NCI-H1417 (cell line): ENCODE measurements at regions not wholly inside any gene's neighbourhood (a gene's known extent, or its start where the extent isn't known, plus 50 kb on each side); places are given as distances from the start of the nearest gene placed in this dataset.

Experiments
- DNase-seq, 3 experiments: peaks; one replicate each; lab custom pipeline; 2025; lab: John Stamatoyannopoulos, UW

DNA sequence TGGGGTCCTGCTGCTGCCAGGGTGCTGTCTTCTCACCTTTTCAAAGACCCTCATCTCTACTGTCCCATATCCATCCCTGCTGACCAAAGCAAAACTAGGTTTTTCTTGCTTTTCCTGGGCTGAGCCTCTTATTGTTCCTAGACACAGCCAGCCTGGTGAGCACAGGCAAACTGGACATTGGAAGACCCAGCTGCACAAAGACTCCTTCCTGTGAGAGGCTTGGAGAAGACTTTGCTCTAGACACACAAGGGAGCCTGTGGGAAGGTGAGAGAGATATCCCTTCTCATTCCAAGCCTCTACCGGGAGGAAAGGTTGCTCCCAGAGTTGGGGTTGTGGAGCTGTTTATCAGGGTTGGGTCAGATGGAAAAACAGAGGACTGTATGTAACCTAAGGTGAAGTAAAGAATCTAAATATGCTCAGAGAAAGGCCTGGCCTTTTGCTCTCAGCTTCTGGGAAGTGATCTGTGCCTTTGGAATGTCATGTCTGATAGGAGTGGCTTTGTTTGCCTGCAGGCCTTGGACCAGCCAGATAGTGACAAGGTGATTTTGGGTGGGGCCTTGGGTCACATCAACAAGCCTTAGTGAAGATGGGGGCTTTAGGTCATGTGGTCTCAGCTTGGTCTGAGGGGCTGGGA, 87.6 kb upstream of the RUNX1 start:
- no peak for DNase-seq

DNA sequence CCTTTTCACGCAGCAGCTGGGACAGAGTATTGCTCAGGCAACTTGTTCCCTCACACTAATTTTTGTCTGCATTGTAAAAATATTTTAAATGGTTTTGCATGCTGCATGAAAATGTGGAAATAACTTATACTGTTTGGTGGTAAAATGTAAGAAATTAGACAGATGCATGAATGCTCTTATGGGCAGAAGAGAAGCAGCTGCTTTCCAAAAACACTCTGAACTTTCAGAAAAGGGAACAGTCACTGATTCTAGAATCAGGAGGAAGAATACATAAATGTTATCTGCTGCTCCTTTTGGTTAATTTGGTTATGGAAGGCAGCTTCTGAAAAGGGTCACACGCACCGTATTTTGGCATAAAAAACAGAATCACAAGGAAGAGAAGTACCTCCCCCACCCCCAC, 87.0 kb upstream of the RUNX1 start:
- DNase-seq, result no peak

DNA sequence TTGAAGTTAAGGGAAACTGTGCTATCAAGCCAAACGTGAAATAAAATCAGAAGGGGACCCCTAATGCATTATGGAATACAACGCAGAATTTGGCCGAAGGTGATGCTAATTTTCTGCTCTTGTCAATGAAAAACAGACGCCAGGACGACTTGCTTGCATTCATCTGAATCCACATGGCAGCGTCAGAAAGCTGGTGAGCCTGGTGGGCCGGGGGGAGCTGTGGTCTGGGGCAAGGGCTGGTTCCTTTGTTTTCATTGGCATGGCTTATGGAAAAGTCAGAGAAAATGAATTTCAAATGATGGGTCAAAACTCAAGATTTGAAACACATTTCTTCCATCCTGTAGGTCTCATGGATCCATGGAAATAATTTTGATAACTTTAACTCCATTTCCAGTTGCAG, 86.4 kb upstream of the RUNX1 start:
- DNase-seq, result no peak

DNA sequence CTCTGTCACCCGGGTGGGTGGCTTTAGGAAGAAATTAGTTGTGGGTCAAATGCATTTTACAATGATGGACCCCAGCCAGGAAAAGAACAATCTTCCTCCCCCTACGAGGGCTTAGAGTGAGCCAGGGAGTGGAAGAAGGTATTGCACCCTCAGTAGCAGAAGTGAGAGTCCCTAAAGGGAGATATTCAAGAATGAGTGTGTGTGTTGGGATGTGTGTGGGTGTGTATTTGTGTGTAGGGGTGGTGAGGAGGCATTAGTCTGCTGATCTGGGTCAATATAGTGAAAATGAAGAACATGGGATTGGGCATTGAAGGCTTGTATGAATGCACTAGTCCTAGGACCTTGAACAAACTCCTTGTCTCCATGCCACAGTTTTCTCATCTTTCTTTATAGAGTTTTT, 85.2 kb upstream of the RUNX1 start:
- no peak for DNase-seq

DNA sequence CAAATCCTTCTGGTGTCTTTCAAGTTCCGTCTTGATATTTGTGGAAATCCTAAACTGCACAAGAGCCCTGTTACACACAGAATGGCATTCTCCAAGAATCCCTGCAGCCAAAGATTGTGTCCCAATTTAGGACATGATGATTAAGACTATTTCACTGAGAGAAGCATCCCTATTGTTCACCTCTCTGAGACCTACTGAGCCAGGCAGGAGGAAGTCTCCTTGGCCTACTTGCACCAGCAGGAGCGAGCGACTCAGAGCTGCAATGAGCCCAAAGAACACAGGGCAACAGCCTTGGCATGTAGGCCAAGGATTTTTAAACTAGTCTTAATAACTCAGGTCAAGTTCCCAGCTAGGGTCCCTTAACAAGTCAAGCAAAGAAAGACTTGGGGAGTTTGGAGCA, 79.4 kb upstream of the RUNX1 start:
- no peak for DNase-seq

DNA sequence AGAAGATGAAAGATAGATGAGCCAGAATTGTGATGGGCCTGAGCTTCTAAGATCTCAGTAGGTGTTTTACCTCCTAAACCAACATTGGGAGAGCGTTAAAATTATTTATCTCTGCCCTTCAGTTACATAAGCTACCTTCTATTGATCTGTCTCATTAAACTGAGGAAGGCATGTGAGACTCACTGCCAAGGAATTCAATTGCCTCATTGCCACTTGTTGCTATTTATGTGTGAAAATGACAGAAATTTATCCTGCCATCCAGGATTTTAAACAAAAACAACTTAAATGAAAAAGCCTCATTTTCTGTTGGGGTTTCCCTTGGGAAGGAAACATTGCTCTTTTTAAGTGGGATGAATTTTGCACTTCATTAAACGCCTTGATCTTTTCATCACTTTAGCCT, 78.7 kb upstream of the RUNX1 start:
- DNase-seq, result no peak

DNA sequence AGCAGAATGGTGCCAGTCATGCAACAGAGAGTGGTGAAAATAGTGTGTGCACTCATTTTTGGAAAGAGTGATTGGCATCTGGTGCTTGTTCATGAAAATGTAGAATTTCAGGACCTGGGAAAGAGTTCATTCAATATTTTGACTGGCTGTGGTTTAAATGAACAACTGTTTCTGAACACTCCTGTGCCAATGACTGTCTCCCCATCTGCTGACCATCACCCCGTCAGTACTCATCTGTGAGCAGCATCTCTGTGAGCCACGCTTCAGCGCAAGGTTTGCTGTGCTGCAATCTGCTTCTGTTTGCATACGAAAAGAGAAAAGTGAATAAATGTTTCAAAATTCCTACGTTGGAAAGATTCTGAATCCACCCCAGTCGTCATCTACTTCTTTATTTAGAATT, 77.9 kb upstream of the RUNX1 start:
- no peak for DNase-seq

DNA sequence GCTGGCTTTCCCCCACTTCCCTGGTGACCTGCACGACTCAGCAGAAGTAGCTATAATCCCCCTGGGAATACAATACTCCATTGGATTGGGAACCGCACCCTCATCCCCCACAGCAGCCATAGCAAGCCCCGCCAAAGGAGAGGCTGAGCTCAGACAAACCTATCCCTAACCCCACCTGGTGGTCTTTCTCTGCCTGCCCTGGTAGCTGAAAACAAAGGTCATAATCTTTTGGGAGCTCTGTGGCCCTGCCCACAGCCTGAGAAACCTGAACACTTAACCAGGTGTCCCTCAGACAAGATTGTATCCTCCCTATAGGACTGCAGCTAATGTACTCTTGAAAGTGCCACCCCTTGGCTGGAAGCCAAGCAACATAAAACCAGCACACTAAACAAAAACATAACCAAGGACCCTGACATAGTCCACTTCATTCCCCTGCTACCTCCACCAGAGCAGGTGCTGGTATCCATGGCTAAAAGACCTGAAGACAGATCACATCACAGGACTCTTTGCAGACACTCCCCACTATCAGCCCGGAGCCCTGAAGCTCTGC, 71.6 kb upstream of the RUNX1 start:
- DNase-seq, result peak; percentile 50 to 96 (median 84)

DNA sequence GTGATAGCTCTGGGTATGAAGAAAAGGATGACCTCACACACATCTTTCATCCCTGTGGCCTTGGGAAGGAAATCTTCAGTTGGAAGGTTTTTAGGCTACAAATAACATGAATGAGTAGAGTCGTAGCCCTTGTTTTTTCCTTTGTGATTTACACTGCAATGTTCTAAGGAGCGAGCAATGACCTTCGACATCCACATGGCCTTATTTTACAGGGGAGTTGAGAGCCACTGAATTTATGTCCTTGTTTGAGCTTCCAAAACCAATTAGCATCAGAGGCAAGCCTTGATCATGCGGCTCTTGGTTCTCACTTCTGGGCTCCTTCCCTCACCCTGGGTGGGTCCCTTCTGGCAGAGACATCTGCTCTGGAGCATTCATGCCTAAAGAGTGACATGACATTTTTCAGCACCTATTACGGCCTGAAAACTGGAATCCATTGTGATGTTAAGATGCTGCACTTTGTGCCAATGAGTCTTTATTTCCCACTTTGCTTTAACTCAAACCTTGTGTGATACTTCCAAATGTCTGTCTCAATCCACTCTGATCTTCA, 70.5 kb upstream of the RUNX1 start:
- no peak for DNase-seq

DNA sequence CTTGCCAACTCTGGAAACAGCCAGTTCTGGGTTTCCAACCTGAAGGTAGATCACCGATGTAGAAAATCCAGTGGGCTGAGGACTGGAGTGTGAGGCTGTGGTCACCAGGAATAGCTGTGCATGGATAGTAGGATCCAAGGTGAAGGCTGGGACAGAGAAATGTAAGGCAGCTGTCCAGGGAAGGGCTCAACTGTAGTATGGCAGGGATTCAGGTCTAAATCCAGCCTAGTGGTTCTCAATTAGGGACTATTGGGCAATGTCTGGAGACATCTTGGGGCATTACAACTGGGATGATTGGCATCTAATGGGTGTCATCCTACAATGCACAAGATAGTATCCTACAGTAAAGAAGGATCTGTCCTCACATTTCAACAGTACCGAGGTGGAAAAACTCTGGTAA, 67.7 kb upstream of the RUNX1 start:
- DNase-seq, result no peak

DNA sequence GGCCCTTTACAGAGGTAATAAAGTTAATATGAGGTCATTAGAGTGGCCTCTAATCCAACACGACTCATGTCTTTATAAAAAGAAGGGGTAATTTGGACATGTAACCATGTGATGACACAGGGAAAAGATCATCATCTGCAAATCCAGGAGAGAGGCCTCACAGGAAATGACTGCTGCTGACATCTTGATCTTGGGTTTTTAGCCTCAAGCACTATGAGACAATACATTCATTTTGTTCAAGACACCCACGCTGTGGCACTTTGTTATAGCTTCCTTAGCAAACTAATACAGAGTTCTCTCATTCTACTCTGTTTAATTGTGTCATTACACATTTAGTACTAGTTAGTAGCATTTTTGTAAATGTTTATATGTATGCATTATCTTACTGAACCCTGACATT, 64.0 kb upstream of the RUNX1 start:
- DNase-seq, result no peak

DNA sequence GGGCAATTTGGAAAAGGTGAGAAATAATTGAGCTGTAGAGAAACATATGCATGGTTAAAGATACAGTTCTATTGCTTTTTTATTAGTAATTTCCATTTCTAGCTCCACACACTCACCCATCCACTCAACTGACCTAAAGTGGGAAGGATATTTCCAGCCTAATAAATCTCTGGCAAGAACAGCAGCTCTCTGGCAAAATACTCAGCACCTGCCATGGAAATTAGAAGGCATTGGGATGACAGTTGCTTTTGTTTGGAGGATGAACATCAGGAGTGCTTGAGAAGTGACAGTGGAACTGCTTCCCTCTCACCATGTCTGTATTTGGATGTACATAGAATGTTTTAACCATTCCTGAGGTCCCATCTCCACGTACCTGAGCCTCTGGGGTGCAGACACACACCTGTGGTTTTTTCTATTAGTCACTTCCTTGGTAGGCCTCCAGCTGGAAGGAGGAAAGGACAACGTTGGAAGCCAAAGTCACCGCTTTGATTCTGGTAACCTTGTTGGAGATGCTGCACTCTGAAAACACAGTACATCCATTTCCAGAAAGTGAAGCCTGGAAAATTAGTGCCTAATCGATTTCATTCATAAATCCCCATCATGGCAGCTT, 62.3 kb upstream of the RUNX1 start:
- peak in 1 of 3 experiments; percentile 76 for DNase-seq

DNA sequence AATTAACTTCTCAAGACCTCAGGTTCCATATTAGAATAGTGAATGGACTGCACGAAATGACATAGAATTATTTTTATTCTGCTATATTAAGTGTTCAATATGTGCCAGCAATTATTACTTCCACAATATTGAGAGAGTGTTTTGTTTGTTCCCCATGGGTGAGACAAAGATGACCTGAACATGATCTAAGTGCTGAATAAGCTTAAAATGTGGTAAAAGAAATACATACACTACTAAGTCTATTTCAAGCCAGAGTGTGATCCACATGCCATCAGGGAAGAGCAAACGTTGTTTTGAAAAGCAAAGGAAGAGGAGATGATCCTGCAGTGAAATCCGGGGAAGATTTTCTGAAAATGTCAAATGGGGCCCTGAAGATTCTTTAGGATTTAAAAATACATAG, 59.8 kb upstream of the RUNX1 start:
- DNase-seq, result no peak

DNA sequence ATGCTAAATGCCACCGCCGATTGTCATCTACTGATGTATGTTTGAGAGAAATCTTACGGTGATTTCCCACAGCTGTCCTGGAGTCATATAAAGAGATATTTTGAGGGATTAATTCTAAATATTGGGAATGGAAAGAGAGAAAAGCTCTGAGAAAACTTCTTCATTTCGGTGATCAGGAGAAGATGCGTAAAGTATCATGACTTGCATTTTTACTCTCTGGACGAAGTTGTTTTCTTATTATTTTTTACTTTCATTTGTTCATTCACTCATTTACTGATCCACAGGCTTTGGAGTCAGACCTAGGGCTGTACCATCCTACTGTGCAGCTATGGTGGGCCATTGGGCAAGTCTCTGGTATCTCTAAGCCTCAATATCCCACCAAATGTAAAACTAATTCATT, 58.4 kb upstream of the RUNX1 start:
- DNase-seq, result no peak

DNA sequence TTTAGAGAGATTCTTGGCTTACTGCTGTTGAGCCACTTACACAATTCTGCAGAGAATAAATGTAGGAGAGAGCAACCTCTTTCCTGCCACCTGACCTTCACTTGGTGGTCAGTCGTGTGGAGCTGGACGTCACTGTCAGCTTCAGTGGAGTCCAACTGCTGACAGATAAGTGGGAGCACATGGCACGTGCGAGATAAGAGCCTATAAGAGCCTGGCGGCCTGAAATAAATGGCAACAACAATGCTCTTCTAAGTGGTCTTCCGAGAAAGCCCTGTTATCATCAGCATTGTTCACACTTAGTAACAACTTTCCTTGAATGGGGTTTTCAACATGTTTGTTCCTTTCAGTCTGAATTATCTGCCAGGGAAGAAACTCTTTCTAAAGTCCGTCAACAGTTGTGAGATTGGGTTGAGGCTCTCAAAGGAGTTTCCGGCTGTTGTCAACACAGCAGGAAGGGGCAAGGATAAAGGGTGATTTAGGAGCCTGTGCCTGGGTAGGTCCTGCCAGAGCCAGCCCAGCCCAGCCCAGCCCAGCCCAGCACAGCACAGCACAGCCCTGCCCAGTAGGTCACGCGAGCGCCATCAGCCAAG, 57.2 kb upstream of the RUNX1 start:
- no peak for DNase-seq

DNA sequence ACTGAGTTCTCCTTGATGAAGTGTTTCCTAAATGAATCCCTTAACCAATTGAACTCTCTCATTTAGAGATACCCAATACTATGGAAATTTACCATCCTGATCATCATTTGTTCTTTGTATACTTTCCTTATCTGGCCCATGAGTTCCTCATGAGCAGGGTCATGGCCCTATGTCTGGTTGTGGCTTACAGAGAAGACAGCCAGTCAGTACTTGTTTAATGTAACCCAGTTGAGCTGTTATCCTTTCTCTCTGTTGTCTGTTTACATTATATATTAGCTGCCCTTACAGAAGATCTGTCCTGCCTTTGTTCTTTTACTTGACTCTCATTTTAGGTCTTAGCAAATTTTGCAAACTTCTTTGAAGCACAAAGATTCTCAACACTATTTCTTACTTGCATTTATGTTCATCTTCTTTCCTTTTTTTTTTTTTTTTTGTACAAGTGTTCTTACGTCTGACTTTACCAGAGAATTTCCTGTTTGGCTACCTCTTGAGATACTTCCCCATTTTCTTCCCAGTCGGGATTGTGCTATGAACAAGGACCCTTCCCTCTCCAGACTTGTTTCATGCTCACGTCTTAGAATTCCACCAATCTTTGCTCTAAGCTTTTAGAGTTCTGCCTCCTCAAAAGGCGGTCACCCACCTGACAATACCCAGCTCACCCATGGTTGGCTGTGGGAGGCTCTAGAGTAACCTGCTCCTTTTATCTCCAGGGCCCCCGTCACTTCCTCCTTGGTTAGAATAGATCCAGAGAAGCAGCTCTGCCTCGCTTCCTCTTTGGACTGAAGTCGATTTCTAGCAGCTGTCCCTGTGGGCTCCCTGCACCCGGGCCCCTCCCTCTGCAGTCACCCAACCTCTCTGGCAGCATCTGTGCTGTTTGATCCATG, 53.6 kb upstream of the RUNX1 start:
- DNase-seq, result no peak

DNA sequence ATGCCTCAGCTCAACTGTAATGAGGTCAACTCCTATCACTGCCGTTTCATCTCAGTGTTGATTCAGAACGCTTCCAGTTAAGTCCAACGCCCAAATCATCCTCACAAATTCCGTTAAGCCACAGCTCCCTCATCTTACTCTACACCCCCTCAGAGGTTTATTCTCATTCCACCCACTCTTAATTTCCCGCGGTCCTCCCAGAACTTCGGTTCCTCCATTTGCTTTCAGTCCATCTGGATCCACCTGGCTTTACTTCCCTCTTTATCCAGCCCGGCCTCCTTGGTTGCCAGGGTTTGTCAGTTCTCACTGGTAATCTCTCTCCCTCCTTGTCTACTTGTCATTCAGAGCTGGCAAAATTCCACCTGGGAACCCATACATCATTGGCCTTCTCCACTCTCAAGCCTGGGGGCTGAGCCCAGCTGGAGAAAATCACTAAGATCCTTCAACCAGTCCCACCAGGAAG, 51.3 kb upstream of the RUNX1 start:
- no peak for DNase-seq

DNA sequence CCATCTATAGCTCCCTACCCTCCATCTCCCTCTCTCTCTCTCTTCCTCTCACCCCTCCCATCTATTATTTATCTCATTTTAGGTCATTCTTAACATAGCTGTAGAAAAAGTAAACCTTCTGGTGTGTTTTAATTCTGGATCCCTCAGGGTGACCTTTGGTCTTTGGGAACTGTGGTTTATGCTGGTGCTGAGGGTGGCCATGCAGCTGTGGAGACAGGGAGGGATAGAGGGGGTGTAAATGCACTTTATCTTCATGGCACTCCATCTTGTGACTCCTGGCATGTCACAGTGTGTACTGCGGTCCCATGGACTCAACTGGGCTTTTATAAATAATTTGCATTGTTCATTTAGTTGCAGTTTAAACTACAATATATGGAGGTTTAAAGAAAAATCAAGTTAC, 50.2 kb upstream of the RUNX1 start:
- DNase-seq, result no peak
